GM21360 (cell line): ENCODE measurements at regions not wholly inside any gene's neighbourhood (a gene's known extent, or its start where the extent isn't known, plus 50 kb on each side); places are given as distances from the start of the nearest gene placed in this dataset.

Source experiments
- ATAC-seq: cut with Tn5 transposase; IDR thresholded peaks from one replicate; pipeline ENCODE4 v1.9.1; 2021; ENCODE audit warnings: mild to moderate bottlenecking, moderate library complexity; ENCODE audit not compliant: unreplicated experiment

DNA sequence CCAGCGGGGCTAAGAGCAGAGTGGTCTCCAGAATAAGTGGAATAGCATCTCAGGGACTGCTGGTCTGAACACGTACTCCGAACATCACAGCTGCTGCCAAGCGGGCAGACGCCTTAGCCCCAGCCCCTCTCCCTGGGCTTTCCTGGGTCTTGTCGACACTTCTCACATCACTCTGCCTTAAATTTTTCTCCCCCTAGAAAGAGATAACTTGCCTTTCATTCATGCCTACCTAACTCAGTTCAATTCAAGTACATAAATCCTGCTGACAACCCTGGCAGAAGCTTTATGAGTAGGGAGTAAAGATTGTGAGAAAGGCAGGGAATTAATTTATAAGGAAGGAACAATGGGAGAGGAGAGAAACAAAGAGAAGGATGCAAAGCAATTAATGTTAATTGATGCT, 202.9 kb upstream of the TNP1 start:
- no peak for ATAC-seq

- no peak for ATAC-seq
Measured at GRCh38 chr2:217061916-217062505, 202.1 kb upstream of the TNP1 start.

- ATAC-seq, result no peak
Measured at GRCh38 chr2:217060951-217061547, 201.2 kb upstream of the TNP1 start.

- no peak for ATAC-seq
Measured at GRCh38 chr2:217060516-217060915, 200.7 kb upstream of the TNP1 start.

- no peak for ATAC-seq
Measured at GRCh38 chr2:217058791-217059755, 199.2 kb upstream of the TNP1 start.

- no peak for ATAC-seq
Measured at GRCh38 chr2:217057773-217058172, 197.9 kb upstream of the TNP1 start.

DNA sequence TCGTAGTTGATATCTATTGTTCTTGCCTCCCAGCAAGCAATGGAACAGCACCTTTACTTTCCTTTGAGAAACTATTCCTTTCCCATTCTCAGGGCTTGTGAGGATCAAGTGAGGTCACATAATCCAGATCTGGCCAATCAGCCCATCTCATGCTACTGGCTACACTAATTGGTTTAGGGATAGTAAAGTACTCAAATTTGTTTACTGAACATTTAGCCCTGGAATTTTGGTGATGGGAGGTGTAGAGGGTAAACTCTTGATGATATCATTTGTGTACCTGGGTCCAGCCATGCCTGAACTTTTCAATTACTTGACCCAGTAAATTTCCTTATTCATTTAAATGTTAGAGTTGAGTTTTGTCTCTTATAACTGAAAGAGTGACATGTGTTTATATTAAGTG, 195.8 kb upstream of the TNP1 start:
- no peak for ATAC-seq

DNA sequence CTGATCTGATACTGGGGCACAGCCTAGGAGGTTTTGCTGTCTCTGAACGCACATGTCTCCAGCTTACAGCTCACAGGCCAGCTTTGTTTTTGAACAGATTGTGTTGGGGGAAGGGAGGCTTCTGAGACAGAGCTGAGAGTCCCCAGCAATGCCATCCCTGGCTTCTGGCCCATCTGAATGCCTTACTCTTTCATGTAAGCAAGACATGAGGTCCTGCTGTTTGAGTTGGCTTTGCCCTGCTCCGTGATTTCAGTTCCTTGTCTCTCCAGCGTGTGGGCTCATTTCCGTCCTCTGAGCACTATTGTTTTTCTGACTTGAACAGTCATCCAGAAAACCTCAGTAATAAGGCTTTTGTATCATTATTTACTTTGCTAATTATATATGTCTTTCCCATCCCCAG, 194.9 kb upstream of the TNP1 start:
- no peak for ATAC-seq

GRCh38 chr2:217052856-217053577, 193.2 kb upstream of the TNP1 start:
- no peak for ATAC-seq

DNA sequence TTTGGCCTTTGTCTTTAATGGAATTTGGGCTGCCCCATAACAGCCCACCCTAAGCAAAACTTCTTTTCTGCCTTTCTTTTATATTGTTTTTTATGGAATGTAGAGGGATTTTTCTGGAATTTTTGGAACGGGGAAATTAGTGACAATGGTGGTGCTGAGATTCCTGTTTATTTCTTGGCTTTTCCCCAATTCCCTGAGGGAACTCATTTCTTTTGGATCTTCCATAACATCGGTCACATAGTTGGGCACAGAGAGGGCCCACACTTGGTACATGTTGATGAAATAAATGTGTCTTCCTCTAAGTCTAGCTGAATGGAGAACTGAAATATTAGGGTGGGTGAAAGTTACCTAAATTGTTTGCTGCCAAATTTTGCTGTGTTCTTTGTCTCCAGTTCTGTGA, 191.6 kb upstream of the TNP1 start:
- ATAC-seq, result no peak

GRCh38 chr2:217049956-217050355, 190.1 kb upstream of the TNP1 start:
- no peak for ATAC-seq

DNA sequence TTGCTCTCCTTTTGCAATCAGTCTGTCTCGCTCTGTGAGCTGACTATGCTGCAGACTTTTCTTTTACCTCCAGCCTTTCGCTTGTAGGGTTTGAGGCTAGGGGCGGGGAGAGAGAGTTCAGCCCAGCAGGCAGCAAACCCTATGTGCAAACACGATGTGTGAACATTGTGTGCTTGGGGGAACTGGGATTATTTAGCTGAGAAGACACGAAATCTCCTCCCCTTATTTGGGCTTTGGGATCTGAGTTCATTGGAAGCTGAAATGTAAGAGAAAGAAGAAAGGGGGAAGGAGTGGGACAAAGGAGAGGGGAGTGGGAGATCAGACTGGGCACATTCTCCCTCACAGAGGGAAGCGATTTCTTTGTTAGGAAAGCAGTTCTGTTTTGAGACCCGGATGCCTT, 189.6 kb upstream of the TNP1 start:
- ATAC-seq, result no peak

- ATAC-seq, result no peak
Measured at GRCh38 chr2:217048730-217049129, 188.9 kb upstream of the TNP1 start.

DNA sequence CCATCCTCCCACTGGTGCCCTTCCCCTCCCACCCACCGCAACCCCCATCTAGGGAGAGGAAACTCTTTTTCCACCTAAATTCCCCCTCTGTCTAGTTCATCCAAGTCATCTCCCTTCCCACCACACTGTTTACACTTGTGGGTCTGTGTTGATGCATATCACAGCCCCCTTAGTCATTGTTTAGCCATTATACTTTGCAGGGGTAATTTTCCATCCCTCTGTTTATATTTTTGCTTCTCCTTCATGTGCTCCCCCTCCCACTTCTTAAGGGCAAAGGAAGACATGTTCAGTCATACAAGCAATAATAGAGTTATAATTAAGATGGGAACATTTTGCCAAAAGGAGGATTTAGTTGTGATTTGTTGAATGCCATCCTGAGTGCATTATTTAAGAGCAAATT, 187.8 kb upstream of the TNP1 start:
- no peak for ATAC-seq

DNA sequence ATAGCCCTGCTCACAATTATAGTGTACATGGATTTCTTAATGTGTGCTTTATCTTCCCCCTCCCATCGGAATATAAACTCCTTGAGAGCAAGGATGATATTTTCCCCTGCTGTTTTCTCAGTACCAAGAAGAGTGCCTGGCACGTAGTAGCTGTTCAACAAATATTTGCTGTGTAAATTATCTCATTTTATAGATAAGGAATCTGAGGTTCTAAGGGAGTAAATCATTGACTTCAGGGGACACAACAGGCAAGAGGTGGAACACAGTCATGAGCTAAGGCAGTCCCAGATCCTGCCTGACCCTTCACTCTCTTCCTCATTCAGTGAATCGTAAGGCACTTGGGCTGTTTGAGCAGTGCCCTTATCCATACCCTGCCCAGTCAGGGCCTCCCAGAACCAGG, 187.3 kb upstream of the TNP1 start:
- ATAC-seq, result no peak

DNA sequence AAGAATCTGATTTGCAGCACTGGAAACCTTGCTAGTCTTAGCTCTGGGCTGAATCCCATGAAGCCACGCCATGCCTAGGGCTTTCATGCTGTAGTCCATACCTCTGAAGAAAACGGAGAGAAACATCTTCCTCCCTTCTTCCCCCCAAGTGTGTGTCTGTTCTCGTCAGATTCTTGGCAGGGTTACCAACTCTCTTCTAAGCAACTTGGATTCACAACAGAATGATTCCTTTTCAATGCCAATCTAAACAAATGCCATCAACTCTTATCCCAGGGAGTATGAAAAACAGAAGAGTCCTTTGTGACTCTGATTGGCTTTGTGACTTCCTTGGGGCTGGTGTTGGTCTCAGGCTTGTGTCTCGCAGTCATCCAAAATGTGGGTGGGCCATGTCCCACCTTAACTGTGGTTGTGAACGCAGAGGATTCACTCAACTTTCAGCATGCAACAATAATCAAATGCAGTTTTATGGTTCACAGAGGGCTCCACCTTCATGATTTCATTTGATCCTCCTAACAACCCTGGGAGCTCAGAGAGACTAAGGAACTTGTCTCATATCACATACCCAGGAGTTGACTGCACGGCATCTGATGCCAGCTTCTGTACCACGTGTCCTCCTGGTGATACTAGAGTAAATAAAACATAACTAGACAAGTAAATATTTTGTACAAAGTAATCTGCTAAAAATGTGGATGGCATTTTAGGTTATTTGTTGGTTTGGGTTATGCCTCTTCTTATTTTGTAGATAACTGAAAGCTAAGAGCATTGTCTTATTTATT, 186.0 kb upstream of the TNP1 start:
- no peak for ATAC-seq

DNA sequence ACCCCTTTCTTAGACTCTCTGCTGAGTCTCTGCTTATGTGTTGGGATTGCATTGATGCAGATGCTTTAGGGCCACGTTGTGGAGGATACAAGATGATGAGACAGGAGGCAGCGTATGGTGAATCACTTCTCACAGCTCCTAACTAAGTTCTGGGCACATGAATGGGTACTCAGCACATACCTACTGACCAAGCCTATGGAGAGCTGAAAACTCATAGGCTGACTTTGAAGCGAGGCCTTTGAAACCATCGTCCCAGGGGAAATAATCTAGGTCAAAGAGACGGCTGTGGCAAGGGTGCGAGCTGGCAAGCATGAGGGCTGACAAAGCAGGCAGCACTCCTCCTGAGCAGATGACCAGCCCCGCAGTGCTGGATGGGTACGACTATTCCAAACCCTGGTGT, 180.2 kb upstream of the TNP1 start:
- no peak for ATAC-seq

DNA sequence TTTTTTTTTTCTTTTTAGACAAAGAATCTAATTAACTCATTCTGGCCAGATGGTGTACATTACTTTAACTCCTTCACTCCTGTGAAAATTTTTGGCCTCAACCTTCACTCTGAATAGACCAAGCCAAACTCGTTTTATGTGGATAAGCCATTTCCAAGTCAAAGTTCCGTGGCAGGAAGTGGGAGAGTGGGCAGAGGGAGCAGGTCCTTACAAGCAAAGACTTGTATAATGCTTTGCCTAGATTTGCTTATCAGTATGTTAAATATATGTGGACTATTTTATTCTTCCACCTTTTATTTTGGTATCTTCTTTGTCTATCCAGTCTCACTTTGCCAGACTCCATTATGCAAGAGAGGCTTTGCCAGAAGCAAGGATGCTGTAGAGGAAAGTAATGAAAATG, 178.1 kb upstream of the TNP1 start:
- no peak for ATAC-seq

GRCh38 chr2:217037353-217037752, 177.5 kb upstream of the TNP1 start:
- ATAC-seq, result no peak

DNA sequence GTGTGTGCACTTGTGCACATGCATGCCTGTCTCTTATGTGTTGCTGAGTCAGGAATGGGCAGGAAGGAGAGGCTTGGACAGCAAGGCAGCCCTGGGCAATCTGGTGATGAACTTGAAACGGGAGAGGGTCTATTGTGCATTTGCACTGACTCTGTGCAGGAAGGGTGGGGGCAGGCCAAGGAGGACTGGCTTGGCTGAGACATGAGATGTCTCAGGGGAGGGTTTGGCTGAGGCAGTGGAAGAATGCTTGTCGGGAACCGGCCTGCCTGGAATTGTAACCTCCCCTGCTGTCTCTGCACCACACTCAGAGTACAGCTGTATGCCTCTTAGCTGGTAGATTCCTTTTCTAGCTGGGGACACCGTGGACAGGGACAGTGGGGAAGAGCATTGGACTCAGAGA, 176.1 kb upstream of the TNP1 start:
- no peak for ATAC-seq

GRCh38 chr2:217033186-217033585, 173.3 kb upstream of the TNP1 start:
- ATAC-seq, result no peak
